ENCODE measurements at regions not wholly inside any gene's neighbourhood (a gene's known extent, or its start where the extent isn't known, plus 50 kb on each side); places are given as distances from the start of the nearest gene placed in this dataset.

DNA sequence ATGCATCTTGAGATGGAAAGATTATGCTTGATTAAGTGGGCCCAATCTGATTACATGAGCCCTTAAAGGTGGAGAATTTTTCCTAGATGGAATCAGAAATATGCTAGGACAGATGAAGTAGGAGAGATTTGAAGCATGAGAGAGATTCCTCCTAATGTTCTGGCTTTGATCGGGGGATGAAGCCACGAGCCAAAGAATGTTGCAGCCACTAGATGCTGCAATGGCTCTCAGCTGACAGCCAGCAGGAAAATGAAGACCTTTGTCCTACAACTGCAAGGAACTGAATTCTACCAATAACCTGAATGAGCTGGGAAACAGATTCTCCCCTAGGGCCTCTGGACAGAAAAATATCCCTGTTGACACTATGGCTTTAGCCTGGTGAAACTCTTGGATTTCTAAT, 82.6 kb upstream of the ATP2B1 start:
- DNase-seq (ENCODE audit: insufficient read length, low spot score) (no peak), FAIRE-seq (no peak)
- TF ChIP-seq, protein P1, sequence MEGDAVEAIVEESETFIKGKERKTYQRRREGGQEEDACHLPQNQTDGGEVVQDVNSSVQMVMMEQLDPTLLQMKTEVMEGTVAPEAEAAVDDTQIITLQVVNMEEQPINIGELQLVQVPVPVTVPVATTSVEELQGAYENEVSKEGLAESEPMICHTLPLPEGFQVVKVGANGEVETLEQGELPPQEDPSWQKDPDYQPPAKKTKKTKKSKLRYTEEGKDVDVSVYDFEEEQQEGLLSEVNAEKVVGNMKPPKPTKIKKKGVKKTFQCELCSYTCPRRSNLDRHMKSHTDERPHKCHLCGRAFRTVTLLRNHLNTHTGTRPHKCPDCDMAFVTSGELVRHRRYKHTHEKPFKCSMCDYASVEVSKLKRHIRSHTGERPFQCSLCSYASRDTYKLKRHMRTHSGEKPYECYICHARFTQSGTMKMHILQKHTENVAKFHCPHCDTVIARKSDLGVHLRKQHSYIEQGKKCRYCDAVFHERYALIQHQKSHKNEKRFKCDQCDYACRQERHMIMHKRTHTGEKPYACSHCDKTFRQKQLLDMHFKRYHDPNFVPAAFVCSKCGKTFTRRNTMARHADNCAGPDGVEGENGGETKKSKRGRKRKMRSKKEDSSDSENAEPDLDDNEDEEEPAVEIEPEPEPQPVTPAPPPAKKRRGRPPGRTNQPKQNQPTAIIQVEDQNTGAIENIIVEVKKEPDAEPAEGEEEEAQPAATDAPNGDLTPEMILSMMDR (IDR thresholded peaks at IDR 0.05; ENCODE audit: insufficient read depth, missing control alignments) = no peak

- FAIRE-seq = no peak
- DNase-seq (ENCODE audit: insufficient read length, low spot score) = no peak
- TF ChIP-seq, protein P1 (IDR thresholded peaks at IDR 0.05; ENCODE audit: insufficient read depth, missing control alignments) = no peak
Observed at GRCh38 chr12:89789862-89790261, 81.2 kb upstream of the ATP2B1 start.

GRCh38 chr12:89787763-89788162, 79.1 kb upstream of the ATP2B1 start:
- DNase-seq (ENCODE audit: insufficient read length, low spot score) (no peak), FAIRE-seq (no peak)
- TF ChIP-seq, protein P1 (IDR thresholded peaks at IDR 0.05; ENCODE audit: insufficient read depth, missing control alignments) = no peak

- no peak for DNase-seq (ENCODE audit: insufficient read length, low spot score)
- FAIRE-seq = no peak
- TF ChIP-seq, protein P1 (IDR thresholded peaks at IDR 0.05; ENCODE audit: insufficient read depth, missing control alignments) = no peak
Observed at GRCh38 chr12:89786177-89786810, 77.7 kb upstream of the ATP2B1 start.

- TF ChIP-seq, protein P1 (IDR thresholded peaks at IDR 0.05; ENCODE audit: insufficient read depth, missing control alignments) = no peak
- no peak for FAIRE-seq
- no peak for DNase-seq (ENCODE audit: insufficient read length, low spot score)
Observed at GRCh38 chr12:89783359-89784060, 74.9 kb upstream of the ATP2B1 start.

DNA sequence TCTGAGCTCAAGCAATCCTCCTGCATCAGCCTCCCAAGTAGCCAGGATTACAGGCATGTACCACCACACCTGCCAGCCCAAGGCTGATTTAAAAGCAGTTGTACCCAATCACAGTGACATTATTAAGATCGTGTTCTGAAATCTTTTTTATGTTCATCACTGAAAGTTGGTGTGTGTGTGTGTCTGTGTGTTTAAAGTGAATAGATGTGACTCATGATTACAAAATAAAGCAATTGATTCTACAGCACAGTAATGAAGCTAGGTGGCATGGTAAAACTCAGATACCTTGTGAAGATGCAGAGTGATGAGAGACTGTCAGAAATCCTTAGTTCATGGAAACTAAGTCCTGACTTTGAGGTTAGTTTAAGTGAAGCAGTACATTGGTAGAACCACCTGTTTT, 74.2 kb upstream of the ATP2B1 start:
- TF ChIP-seq, protein P1 (IDR thresholded peaks at IDR 0.05; ENCODE audit: insufficient read depth, missing control alignments) = no peak
- FAIRE-seq = no peak
- no peak for DNase-seq (ENCODE audit: insufficient read length, low spot score)

- TF ChIP-seq, protein P1 (IDR thresholded peaks at IDR 0.05; ENCODE audit: insufficient read depth, missing control alignments) = no peak
- FAIRE-seq (no peak), DNase-seq (ENCODE audit: insufficient read length, low spot score) (no peak)
Observed at GRCh38 chr12:89781946-89782550, 73.4 kb upstream of the ATP2B1 start.

All from D721Med (cell line).